Heart left ventricle (tissue), 16 donors: ENCODE measurements at regions not wholly inside any gene's neighbourhood (a gene's known extent, or its start where the extent isn't known, plus 50 kb on each side); places are given as distances from the start of the nearest gene placed in this dataset.

ENCODE experiments used
- ATAC-seq, 4 donors: fragments of 200-7000 bp; cut with Tn5 transposase; one replicate each; pipeline ENCODE4 v1.9.1; 2020 to 2022; ENCODE audit warnings: moderate library complexity in 4 of 4, mild to moderate bottlenecking in 3 of 4, moderate number of reproducible peaks in 1 of 4
- DNase-seq, 5 donors: peaks; one replicate each; pipeline ENCODE4 v3.0.0-alpha.2; 2020
- H3K27ac ChIP-seq, 12 donors: fragments of 200-600 bp; sonication (generic) in 4 of 12; one replicate each; pipeline versions ENCODE4 v1.5.0 to v1.8.0; 2016 to 2022; ENCODE audit warnings: mild to moderate bottlenecking in 2 of 12
- H3K27me3 ChIP-seq, 9 donors: fragments of 200-600 bp; sonication (generic) in 2 of 9; one replicate each; pipeline versions ENCODE4 v1.5.1 to v1.8.0; 2016 to 2022; ENCODE audit warnings: mild to moderate bottlenecking in 3 of 9
- H3K36me3 ChIP-seq, 9 donors: fragments of 200-600 bp; sonication (generic) in 2 of 9; one replicate each; pipeline versions ENCODE4 v1.5.0 to v1.8.0; 2018 to 2022; ENCODE audit warnings: mild to moderate bottlenecking in 2 of 9
- H3K4me1 ChIP-seq, 12 donors: fragments of 200-600 bp; sonication (generic) in 4 of 12; one replicate each; pipeline versions ENCODE4 v1.5.0 to v1.8.0; 2016 to 2022; ENCODE audit warnings: mild to moderate bottlenecking in 3 of 12
- H3K4me3 ChIP-seq, 12 donors: fragments of 200-600 bp; sonication (generic) in 4 of 12; one replicate each; pipeline versions ENCODE4 v1.5.0 to v1.8.0; 2017 to 2022; ENCODE audit warnings: mild to moderate bottlenecking in 9 of 12, moderate library complexity in 4 of 12
- H3K9me3 ChIP-seq, 12 donors: fragments of 200-600 bp; sonication (generic) in 4 of 12; one replicate each; pipeline versions ENCODE4 v1.5.0 to v1.8.0; 2016 to 2022; ENCODE audit warnings: mild to moderate bottlenecking in 1 of 12
- CTCF ChIP-seq, 12 donors: fragments of 200-600 bp; sonication (generic) in 4 of 12; IDR thresholded peaks; one replicate each; pipeline versions ENCODE4 v1.5.0 to v1.8.0; 2018 to 2022; ENCODE audit warnings: antibody characterized with exemption in 12 of 12, mild to moderate bottlenecking in 5 of 12
- POLR2A ChIP-seq, 2 donors: fragments of 450-650 bp; IDR thresholded peaks; one replicate each; pipeline ENCODE4 v1.6.1; 2017; ENCODE audit warnings: antibody characterized with exemption in 2 of 2, mild to moderate bottlenecking in 2 of 2, moderate library complexity in 2 of 2
- WGBS, 4 donors: extraction: QIAGEN DNeasy Blood & Tissue Kit in 2 of 4; methylation state at CpG; one replicate each; pipeline versions ENCODE4 v1.1.5 to v1.1.7; 2013 to 2018; 5-methylcytosine and 5-hydroxymethylcytosine counted together
- intact Hi-C, 10 donors: fragments of 100-400 bp; cut with DNase I; formaldehyde crosslinking; loops; one replicate each; pipeline versions ENCODE4 v1.11.1 to v1.14.2; 2022
- donor health status: ischemic (EF 13 %, LVEDD 7.1; RV severe dilation, severe dysfunction).
- donor health status: healthy with polysubstance abuse.
- donor health status: DM: no; HTN: yes; CAD: no.
- donor health status: DM: no; HTN: no; CAD: no.
- donor health status: ischemic (EF 25% LVEDD 6.9; RV normal size, moderate dysfunction).
- donor health status: ischemic (EF 25% LVEDD 5.7; RV mildly dilated, moderate dysfunction).
- donor health status: healthy.
- donor health status: DM: yes; HTN: yes; CAD: no.
- donor health status: ischemic (EF 35%, LVEDD 5.7; RV mildly dilated, moderate dysfunction).
- donor health status: nonischemic (EF 11% LVEDD 7.7; RV severe dilation, severe dysfunction).
- donor health status: DM: yes; HTN: yes; CAD: no.
- donor health status: PGD.
- donor health status: ischemic (EF 29% LVEDD 5.4; RV normal size, mild dysfunction).
- donor health status: nonischemic (EF 23%, LVEDD 6.1; RV moderate dilation, normal function).

GRCh38 chr18:76668119-76668518 is 154.2 kb upstream of the ZNF236 start:
- no peak for TF ChIP-seq POLR2A (IDR thresholded peaks at IDR 0.05)
- TF ChIP-seq CTCF (IDR thresholded peaks at IDR 0.05) = no peak
- intact Hi-C loops = no loop called here

GRCh38 chr18:76667603-76668002 is 154.8 kb upstream of the ZNF236 start:
- 68 to 83% (median 70%) methylated on average over 12 of the region's 12 CpGs for WGBS, 4 donors
- intact Hi-C loops = no loop called here
- Histone ChIP-seq H3K4me1 (peaks cover 0 to 9% (median 0%) of the 10 kb centered on the region in 12 donors), H3K36me3 (no peaks in the 10 kb centered on the region), H3K27ac (no peak overlapping the region), H3K27me3 (peaks cover 0 to 6% (median 0%) of the 10 kb centered on the region in 9 donors), H3K4me3 (no peak overlapping the region), H3K9me3 (no peaks in the 10 kb centered on the region)
- TF ChIP-seq CTCF (IDR thresholded peaks at IDR 0.05) (no peak), POLR2A (IDR thresholded peaks at IDR 0.05) (no peak)
- DNase-seq (no peak), ATAC-seq (no peak)

More at GRCh38 chr18:76668119-76668518, 154.2 kb upstream of the ZNF236 start:
- no peaks in the 10 kb centered on the region for H3K9me3 ChIP-seq
- WGBS, 4 donors = 93 to 96% (median 95%) methylated on average over 8 of the region's 8 CpGs
- ATAC-seq (no peak), DNase-seq (no peak)
- H3K36me3 ChIP-seq = no peaks in the 10 kb centered on the region
- peaks cover 0 to 6% (median 0%) of the 10 kb centered on the region in 9 donors for H3K27me3 ChIP-seq
- no peak overlapping the region for H3K27ac ChIP-seq
- H3K4me3 ChIP-seq = no peak overlapping the region
- H3K4me1 ChIP-seq = peaks cover 0 to 9% (median 0%) of the 10 kb centered on the region in 12 donors

GRCh38 chr18:76662626-76663025 is 159.7 kb upstream of the ZNF236 start:
- H3K27me3 ChIP-seq = peaks cover 0 to 8% (median 0%) of the 10 kb centered on the region in 9 donors
- intact Hi-C loops = no loop called here
- H3K9me3 ChIP-seq = no peaks in the 10 kb centered on the region
- DNase-seq (no peak), ATAC-seq (no peak)
- no peaks in the 10 kb centered on the region for H3K4me1 ChIP-seq
- no peak overlapping the region for H3K4me3 ChIP-seq
- no peaks in the 10 kb centered on the region for H3K36me3 ChIP-seq
- 51 to 59% (median 57%) methylated on average over 7 of the region's 7 CpGs for WGBS, 4 donors
- TF ChIP-seq POLR2A (IDR thresholded peaks at IDR 0.05) (no peak), CTCF (IDR thresholded peaks at IDR 0.05) (no peak)
- no peak overlapping the region for H3K27ac ChIP-seq

DNA sequence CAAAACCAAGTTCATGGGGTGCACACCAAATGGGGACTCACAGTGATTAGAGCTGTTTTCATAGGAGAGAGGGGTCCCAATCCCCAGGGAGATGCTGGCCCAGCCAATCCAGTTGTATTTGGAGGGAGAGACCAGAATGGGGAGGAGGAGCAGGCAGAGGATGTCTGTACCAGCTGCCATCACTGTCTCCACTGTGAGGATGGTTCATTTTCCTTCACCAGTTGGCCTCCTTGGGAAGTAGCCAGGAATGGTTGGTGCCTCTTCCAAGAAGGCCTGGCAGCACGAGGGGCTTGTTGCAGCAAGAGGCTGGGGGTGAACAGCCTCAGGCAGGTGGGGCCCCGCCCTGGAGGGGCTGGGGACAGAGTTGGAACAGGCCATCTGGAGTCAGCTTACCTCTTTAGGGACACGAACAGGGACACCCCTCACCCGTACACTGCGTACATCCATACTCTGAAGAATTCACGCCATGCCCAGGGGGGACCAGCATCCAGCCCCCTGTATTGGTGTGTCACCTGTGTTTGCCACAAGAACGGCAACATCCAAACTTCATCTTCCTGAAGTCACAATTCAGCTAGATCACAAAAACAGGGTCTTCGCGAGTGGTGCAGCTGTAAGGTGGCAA is 161.7 kb upstream of the ZNF236 start:
- Histone ChIP-seq H3K36me3 (no peaks in the 10 kb centered on the region), H3K4me3 (no peak overlapping the region), H3K4me1 (no peaks in the 10 kb centered on the region), H3K9me3 (no peaks in the 10 kb centered on the region), H3K27ac (no peak overlapping the region), H3K27me3 (peaks cover 0 to 28% (median 7%) of the 10 kb centered on the region in 9 donors)
- intact Hi-C loops = no loop called here
- ATAC-seq (no peak), DNase-seq (no peak)
- WGBS, 4 donors = 75 to 87% (median 81%) methylated on average over 8 to 9 of the region's 9 CpGs
- TF ChIP-seq POLR2A (IDR thresholded peaks at IDR 0.05) (no peak), CTCF (IDR thresholded peaks at IDR 0.05) (no peak)
